Activated CD8-positive, alpha-beta memory T cell treated with anti-CD3 and anti-CD28 coated beads, Interleukin-2, amount 50 U/mL, for 4 hours (primary cell): ENCODE measurements at regions not wholly inside any gene's neighbourhood (a gene's known extent, or its start where the extent isn't known, plus 50 kb on each side); places are given as distances from the start of the nearest gene placed in this dataset.

Experiments
- DNase-seq: peaks from one replicate; pipeline ENCODE4 v3.0.0-alpha.2; 2020

DNA sequence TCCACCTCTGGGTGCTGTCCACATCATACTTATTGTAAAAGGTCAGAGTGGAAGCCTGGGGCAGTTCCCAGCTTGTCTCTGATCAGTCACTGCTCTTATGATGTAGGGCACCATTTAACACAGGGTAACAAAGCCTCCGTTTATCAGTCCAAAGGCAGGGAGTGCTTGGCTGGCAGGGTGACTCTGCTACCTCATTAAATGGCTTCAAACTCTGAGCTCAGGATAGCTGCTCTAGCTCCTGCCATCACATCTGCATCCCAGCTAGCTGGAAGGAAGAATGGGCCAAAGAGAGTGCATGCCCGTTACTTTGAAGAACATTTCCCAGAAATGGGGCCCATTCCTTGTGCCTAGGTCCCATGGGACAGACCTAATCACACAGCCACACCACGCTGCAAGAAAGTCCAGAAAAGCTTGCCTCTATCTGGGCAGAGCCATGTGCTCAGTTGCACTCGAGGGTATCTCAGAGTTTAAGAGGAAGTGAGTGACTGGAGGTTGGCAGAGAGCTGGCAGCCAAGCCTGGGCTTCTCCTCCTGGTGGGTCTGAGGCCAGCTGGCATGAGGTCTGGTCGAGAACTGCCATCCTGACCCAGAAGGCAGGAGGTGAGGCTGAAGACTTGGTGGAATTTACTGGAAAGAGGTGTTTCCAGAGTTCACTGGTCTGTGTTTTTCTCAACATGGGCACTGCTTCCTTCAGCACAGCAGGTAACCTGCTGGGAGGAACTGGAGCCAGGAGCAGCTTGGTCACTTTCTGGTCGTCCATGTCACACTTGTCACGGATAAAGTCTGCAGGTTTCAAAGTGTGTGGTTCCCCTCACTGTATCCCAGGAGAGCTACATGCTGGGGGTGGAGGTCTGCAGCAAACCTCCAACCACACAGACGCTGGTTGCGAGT, 935.7 kb downstream of the BRD1 start:
- DNase-seq, result no peak

DNA sequence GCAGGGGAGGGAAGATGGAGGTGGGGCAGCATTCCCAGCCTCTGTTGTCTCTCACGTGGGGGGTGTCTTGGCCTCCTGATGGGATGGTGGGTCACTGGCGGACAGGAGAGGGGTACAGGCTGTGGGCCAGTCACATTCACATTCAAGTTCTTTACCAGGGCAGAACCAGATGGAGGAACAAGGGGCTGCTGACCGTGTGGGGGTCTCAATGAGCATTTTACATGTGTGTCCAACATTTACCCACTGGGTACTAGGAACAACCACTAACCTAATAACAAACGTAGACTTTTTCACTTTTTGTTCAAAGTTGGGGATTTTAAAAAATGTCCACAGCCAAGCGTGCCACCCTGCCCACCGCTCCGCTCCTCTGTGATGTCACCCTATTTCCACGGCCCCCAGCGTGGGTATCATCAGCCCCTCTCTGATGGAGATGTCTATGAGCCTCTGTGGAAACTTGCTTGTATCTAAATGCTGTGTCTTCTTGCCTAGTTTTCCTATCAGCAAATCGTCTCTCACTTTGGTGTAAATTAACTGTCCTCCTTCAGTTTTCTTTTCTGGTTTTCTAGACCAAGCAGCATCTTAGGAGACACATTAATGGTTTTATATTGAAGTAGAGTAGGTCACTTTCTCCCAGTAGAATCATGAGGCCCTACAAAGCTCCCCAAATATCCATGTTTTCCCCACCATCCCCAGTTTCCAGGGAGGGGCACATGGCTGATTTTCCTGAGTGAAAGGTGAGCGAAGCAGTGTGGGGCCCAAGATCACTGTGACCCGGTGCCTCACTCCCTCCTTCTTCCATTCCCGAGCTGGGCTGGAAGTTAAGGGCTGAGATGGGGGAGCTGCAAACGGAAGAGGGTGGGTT, 936.7 kb downstream of the BRD1 start:
- DNase-seq, result no peak

DNA sequence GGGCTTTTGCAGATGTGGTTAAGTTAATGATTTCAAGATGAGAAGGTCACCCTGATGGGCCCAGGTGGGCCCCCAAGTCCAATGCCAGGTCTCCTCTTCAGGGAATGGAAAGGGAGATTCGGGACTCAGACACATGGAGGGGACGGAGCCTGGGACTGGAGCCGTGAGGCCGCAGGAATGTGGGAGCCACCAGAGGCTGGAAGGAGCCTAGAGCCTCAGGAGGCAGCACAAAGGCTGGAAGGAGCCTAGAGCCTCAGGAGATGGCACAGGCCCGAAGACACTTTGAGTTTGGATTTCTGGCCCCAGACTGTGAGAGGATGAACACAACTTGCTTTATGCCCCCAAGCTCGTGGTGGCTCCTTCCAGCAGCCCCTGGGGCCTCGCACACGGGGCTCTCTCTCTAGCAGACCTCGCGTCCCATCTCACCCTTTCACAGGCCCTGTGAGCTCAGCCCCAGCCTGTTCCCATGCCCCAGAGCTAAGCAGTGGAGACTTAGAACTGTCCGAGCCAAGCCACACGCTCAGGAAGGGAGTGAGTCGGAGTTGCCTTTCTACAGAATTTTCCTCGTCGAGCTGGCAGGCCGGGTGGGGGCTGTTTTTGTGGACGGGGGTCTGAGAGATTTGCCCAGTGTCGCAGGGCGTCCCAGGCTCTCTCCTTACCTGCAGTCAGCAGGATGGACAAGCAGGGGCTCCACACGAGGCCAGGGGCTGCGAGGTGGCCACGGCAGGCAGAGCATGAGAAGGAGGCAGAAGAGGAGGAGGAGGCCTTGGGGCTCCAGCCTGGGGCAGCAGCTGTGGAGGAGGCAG, 937.6 kb downstream of the BRD1 start:
- DNase-seq, result no peak

DNA sequence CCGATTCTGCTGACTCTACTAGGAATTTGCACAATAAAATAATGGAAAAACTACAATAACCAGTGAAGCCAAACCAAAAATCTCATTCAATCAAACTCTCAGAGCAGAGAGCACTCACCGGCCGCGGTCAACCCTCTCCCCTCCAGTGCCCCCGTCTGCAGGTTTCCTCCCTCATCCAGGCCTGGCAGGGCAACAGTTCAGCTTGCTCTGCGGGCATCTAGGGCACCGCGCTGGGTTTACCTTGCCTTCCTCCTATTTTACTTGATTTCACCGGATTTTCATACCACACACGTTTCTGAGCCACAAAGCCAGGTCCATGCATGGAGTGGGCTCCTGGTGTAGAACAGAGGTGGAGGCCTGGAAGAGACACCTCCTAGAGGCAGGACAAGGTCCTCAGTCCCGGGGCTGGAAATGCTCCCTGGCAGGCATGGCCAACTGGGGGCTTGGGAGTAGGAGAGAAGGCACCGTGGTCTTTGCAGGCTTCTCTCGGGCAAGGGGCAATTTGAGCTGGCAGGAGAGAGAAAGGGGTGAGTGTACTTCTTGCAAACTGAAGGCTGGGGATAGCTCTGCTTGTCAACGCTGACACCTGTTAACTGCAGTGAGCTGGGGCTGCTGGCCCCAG, 938.4 kb downstream of the BRD1 start:
- no peak for DNase-seq

DNA sequence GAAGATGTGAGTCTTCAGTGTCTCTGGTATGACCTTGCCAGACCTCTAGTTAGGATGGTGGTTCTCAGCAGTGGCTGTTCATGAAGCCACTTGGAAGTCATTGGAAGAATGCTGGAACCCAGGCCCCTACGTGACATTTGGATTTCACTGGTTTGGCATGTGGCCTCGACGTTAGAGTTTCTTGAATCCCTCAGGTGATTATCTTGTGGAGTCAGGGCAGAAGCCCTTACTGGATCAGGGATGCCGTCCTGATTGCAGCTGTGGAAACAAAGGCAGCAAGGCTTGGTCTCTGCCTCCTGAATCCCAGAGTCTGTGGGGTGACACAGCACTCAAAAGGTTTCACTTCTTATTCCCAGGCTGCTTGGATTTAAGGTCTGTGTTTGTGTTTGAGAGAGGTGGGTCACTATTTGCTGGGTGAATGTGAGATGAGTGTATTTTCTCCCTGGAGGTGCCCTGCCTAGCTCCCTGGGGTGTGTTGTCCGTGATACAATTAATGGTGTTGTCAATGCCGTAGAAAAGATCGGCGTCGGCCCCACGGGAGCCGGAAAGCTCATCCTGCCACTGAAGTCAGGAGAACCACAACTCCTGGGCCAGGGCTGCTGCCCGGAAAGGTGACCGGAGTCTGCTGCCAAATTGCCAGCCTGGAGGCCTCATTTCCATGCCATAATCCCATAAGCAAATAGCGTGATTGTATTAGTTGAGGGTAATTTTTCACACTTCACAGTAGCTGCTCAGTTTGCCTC, 939.0 kb downstream of the BRD1 start:
- no peak for DNase-seq

DNA sequence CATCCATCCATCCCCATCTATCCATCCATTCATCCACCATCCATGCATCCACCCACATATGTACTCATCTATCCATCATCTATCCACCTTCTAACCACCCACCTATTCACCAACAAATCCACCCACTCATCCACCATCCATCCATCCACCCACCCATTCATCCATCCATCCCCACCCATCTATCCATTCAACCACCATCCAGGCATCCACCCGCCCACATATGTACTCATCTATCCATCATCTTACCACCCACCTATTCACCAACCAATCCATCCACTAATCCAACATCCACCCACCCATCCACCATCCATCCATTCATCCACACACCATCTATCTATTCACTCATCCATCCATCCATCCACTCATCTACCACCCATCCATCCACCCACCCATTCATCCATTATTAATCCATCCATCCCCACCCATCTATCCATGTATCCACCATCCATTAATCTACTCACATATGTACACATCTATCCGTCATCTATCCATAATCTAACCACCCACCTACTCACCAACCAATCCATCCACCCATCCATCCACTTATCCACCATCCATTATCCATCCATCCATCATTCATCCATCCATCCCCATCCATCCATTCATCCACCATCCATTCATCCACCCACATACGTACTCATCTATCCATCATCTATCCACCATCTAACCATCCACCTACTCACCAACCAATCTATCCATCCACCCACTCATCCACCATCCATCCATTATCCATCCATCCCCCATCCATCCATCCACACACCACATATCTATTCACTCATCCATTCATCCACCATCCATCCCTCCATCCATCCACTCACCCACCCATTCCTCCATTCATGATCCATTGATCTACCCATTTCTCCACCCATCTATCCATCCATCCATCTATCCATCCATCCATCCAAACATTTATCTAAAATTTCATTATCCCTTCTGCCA, 940.0 kb downstream of the BRD1 start:
- no peak for DNase-seq

DNA sequence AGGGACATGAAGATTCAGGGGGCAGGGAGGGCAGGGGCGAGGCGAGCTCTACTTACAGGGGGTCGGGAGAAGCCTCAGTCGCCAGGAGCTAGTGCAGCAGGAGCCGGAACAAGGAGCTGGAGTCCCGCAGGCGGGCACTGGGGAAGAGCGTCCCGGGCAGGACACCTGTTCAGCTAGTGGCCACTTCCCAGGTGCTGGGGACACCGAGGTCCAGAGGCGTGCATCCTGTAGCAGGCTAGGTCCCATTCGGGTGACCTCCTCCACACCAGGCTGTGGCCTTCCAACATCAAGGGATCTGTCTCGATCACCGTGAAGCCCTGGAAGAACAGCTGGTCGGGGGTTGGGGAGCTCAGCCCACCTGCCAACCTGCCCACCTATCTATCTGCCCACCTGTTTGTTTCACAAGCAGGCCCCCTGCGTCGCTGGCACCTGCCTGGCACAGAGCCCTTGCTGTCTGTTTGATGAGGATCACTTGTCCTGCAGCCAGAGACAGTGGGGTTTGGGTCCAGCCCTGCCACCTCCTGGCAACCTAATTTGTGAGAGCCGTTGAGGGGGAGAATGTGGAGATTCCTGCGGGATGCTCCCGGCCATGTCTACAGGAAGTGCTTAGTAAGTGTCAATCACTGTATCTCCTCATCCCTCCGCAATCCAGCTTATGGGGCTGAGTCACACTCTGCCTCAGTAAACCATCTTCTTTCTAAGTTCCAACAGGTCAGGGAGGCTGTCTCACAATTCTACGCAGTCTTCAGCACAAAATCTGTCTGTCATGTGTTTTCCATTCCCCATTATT, 940.9 kb downstream of the BRD1 start:
- DNase-seq, result no peak

DNA sequence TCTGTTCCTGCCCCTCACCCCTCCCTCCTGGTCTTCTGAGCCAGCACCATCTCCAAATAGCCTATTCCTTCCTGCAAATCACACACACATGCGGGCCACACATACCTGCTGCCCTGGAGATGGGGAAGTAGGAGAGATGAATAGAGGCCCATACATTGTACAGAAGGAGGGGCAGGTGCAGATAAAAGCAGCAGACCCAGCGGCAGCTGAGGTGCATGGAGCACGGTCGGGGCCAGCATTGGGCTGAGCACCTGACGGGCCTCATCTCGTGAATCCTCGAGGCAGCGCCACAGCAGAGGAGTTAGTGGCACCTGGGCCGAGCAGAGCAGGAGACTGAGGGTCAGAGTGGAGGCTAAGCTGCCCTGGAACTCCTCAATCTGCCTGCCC, 941.8 kb downstream of the BRD1 start:
- DNase-seq, result no peak

DNA sequence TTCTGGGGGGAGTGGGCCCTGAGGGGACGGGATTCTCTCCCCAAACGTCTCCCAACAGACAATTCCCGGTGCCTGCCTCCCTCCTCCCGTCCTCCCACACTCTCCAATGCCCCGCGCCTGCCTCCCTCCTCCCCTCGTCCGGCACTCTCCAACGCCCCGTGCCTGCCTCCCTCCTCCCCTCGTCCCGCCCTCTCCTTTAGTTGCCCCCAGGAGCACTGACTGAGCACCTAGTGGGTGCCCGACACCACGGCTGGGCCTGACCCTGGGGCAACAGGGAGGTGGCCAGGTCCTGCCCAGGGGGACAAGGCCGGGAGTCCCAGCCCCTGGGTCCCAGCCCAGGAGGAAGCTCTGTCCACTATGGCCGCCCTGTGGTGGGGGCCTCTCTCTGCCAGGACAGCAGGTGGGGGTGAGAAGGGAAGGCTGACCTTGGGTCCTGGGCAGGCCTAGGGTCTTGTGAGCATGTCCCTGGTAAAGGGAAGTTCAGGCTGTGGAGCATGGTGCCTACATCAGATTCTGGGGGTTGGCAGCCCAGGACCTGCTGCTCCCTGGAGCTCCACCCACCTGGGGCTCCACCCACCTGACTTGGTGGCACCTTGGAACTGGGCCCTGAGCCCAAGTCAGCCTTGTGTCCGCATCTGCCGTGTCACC, 942.3 kb downstream of the BRD1 start:
- DNase-seq, result no peak

DNA sequence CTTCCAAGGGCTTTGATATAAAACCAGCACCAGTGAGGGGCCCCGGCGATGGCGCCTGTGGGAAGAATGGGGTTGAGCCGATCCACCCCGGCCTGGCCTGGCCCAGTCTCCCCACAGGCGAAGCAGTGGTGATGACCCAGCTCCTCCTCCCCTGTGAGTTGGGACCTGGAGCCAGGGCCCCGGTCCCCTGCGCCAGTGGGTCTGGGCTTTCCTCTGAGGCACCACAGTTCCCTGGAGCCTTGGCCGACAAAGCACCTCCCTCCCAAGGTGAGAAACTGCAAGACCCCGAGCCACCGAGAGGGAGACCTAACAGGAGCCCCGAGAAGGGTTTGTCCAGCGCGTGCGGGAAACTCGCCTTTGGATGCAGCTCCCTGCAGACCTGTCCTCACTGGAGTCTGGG, 942.9 kb downstream of the BRD1 start:
- no peak for DNase-seq

DNA sequence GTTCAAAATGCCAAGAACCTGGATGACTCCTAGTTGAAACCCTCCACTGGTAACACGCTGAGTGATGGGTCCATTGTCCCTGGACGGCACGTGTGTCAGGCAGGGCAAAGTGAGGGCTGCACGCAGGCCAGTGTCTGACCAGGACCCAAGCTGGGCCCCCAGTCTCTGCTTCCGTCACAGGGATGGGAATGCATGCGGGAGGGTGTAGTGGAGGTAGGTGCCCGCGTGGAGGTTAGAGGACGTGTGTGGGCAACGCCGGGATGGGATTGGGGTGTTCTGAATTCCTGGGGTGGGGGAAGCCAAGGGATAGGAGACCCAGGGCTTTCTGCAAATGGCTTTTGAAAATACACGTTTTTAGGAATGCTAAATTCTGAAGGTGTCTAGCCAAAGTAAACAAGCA, 943.3 kb downstream of the BRD1 start:
- no peak for DNase-seq

DNA sequence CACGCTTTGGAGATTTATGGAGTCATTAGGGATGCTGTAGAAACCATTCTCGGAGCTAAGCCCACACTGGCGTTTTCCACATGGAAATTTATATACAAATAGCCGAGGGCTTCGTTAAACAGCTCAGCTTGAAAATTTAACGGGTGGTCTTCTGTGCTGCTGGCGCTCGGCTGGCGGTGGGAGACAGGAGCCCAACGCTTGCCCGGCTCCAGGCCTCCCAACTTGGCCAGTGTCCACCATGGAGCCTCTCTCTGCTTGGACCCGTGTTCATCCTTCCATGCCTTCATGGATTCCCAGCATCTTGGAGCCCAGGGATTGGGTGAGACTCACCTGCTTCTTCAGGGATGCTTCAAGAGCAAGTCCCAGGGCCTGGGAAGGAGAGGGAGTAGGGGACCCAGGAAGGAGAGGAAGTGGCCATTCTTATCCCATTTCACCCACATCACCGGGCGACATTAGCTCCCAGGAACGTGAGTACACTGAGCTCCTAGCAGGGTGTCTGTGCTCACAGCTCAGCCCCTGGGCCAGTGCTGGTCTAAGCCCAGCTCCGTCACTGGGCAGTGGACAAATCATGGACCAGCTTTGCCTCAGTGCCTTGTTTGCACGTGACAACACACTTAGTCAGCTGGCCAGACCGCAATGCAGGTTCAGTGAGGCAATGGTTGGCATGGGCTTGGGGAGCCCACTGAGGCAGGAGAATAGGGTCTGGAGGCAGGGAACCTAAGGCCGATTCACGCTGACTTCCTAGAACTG, 944.3 kb downstream of the BRD1 start:
- no peak for DNase-seq

DNA sequence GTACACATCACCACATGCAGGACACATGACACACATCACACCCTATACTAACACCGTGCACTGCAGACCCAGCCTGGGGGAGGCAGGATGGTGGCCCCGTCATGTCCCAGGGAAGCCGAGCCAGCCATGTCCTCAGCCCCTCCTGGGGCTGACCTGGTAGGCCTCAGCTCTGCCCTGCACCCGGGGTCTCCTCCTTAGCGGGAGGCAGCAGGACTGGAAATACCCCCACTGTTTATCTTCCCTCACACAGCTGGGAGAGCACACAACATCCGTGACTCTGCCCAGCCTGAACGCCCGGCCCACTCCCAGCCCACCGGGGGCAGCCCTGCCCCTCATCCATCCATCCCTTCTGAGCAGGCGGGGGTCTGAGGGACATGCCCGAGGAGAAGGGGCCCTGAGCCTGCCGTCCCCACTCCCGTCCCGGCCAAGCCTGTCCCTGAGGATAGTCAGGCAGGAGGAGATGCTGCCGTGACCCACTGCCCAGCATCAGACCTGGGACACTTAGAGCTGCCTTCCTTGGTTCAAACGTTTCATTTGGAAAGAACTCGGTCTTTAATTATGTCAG, 945.0 kb downstream of the BRD1 start:
- no peak for DNase-seq

DNA sequence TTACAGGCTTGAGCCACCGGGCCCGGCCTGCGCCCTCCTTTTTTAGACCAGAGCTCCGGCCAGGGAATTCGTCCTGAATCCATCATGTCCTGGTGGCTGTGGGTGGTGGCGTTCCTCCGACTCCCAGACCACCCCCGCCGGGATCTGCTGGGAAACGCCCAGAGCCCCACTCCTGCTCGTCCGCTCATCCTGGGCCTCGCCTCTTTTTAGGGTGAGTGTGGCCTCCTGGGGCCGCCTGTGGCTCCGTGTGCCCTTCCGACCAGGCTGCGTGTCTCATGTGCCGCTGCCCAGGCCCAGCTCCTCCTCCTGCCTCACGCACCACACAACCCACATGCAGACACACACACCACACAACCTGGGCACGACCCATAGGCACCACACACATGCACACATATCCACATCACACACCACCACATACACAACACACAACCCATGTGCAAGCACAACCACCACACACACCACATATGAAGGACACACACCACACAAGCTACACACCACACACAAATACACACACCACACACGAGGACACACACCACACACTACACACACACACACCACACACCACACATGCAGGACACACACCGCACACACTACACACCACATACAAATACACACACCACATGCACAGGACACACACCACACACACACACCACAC, 946.2 kb downstream of the BRD1 start:
- no peak for DNase-seq

DNA sequence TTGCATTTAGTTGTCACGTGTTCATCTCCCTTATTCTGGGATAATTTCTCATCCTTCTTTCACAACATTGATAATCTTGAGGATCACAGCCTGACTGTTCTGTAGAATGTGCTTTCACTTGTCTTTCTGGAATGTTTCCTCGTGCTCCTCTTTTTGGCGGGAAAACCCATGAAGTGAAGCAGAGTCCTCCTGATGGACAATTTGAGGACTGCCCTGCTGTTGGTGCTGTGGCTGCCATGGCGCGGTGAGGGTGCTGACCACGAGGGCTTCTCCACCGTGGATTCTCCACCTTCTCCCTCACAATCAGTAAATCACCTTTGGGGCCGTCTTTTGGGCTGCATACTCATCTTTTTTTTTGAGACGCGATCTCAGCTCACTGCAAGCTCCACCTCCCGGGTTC, 946.9 kb downstream of the BRD1 start:
- DNase-seq, result no peak

DNA sequence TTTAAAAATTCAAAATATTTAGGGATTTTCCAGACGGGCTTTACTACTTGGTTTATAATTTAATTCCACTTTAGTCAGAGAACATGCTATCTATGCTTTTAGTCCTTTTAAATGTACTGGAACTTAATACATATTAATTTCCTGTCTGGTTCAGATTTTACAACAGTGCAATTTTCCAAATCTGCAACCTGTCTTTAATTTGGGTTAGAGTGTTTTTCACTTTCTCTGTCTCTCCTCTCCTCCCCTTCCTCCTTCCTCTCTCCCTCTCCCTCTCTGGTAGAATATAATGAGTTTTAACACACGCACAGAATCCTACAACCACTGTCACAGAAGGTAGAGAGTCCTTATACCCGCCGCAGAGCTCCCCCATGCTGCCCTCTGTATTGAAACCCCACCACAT, 950.7 kb downstream of the BRD1 start:
- DNase-seq, result no peak

DNA sequence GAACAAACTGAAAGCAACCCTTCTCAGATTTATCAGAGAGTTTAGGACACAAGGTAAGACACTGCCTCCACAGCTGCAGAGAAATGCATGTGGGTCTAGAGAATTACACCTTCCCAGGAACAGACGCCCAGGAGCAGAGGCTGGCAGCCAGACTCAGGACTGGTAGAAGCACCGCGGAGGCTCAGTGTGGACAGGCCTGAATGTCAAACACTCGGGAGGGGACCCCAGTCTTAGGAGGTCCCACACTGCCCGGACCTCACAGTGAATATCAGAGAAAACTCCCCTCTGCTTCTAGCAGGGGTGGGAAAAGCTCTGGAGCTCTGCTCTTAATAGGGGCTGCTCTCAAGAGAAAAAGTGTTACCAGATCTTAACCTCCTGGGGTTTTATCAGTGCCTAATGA, 952.7 kb downstream of the BRD1 start:
- no peak for DNase-seq

DNA sequence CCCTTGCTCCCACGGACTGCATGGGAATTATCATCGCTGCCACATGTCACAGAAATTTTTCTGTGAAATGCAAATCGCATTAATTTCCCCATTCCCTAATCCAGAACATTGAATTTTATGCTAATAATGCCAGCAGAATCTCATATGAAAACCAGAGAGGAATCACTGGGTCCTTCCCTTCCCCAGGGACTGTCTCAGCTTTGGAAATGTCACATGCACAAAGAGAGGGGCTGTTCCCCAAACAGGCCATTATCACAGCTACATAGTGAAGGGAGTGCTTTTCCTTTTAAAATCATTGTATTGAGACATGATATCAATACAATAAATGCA, 954.5 kb downstream of the BRD1 start:
- no peak for DNase-seq
